CD4-positive, alpha-beta T cell treated with Interleukin-17A for 1 hour (primary cell): ENCODE measurements at regions not wholly inside any gene's neighbourhood (a gene's known extent, or its start where the extent isn't known, plus 50 kb on each side); places are given as distances from the start of the nearest gene placed in this dataset.
"Not testable (repeated sequence)": the region's sequence is repeated elsewhere in the genome, so short reads cannot be mapped to it uniquely, and the experiment has no call there.

Experiments
- DNase-seq: peaks from one replicate; pipeline ENCODE4 v3.0.0-alpha.2; 2020

DNA sequence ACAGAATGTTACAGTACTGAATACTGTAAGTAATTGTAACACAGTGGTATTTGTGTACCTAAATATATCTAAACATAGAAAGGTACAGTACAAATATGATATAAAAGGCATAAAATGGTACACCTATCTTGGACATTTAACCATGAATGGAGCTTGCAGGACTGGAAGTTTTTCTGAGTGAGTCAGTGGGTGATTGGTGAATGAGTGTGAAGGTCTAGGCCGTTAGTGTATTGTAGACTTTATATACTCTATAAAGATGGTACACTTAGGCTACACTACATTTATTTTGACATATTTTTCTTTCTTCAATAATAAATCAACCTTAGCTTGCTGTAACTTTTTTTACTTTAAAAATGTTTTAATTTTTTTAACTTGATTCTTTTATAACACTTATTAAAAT lies 422.5 kb upstream of the FSTL5 start:
- no peak for DNase-seq

DNA sequence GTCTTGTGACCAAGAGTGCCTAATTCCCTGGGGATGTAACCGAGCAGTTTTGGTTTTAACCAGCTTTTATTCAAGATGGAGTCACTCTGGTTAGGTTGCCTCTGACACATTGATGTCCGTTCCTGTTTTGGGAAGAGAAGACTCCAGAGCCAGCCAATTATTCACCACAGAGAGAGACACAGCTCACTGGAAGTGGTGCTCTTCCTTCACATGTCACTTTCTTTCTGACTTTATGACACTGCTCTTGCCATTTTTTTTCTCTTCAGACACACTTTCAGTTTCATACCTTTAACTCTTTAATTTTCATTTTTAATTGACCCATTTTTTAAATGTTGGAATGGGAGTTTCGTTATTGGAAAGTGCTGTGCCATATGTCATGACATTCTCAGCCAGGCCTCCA lies 418.4 kb upstream of the FSTL5 start:
- no peak for DNase-seq

DNA sequence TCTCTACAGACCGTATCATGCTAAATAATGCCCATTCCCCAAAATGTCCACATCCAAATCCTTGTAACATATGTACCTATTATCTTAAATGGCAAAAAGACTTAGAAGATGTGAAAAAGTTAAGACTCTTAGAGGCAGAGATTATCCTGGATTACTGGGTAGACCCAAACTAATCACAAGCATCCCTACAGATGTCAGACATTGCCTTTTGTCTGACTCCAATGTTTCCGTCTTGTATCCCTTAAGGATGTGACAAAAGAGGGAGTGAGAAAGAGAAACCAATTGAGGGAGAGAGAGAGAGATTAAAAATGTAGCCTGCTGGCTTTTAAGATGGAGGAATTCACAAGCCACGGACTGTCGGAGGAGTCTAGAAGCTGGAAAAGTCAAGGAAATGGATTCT lies 401.9 kb upstream of the FSTL5 start:
- DNase-seq: no peak

DNA sequence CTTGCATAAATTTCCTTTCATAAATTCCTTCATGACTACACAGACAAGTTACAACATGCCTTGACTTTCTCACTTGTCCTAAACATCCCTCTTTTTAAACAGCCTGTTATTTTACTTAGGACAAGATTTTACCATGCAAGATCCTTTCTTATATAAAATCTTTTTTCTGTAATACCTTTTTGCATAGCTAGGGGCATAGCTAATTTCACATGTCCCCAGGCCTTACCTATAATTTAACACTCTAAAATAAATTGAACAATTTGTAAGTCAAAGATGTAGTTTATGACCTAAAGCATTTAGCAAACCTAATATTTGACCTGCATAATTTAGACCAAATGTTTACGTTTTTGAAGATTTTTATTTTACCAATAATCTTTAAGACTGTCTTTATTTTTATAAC lies 396.3 kb upstream of the FSTL5 start:
- no peak for DNase-seq

DNA sequence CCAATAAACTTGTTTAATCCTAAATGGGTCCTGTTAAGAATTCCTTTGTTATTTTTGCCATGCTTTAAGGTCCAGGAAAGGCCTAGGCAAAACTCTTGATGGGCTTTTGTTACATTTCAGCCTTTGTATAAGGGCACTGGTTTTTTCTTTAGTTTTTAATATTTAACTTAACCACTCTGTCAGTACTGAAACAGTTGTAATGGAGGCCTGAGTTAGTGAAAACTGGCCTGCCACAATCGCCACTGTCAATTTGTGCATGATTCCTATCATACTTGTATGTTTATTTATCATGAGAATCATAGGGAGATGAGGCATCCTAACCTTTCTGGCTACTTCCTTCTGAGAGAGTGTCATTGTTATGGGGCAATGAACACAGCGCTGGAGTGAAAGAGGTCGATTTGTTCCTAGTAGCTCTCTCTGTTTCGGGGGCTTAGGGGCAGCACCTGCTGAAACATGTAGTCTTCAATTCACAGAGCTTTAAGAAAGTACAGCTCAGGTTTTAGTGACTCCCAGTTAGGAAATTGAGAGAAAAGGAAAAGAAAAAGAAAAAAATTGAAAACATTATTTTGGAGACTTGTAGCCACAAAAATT lies 393.8 kb upstream of the FSTL5 start:
- no peak for DNase-seq

DNA sequence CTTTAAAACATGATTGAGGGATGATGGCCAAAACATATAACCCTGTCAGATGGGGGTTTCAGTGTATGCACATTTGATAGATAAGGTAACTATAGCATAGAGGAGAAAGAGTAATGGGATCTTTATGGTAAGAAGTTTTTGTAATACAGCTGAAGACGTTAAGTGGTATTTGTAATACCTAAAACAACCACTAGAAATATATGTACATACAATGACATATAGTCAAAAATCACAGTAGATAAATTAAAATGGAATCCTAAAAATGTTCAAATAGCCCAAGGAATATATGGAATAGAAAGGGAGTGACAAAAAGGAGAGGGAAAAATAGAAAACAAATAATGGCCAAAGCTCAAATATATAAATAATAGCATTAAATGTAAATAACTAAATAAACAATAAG lies 371.3 kb upstream of the FSTL5 start:
- no peak for DNase-seq

DNA sequence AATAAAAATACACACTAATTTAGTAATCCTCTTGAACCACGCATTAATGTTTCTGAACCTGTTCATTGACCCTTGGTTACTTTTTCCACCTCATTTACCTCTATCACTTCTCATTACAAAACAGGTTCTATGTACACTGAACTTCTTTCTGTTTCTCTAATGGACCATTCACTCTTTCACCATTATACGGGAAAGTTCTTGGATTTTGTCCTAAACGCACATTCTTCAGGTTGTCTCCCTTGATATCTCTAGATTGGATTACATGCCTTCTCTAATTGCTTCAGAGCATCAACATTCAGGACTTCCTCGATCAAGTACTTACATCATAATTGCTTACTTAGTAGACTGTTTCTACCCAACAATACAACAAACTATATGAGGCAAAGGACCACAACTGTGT lies 359.4 kb upstream of the FSTL5 start:
- DNase-seq: no peak

DNA sequence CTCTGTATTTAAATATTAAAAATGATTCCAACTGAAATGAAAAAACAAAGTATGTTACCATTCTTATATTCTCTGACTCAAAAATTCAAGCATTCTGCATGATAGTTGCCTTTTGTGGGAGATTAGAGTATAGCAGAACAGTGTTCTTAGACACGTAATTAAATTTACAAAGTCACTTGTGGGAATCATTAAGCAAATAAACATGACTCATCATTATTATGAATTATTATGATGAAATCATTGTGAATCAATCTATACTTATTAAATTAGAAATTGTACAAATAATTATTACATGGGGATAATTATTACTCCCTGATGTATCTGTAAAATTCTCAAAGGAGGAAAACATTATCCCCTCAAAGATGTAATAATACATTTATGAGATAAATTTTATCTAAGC lies 358.9 kb upstream of the FSTL5 start:
- no peak for DNase-seq

DNA sequence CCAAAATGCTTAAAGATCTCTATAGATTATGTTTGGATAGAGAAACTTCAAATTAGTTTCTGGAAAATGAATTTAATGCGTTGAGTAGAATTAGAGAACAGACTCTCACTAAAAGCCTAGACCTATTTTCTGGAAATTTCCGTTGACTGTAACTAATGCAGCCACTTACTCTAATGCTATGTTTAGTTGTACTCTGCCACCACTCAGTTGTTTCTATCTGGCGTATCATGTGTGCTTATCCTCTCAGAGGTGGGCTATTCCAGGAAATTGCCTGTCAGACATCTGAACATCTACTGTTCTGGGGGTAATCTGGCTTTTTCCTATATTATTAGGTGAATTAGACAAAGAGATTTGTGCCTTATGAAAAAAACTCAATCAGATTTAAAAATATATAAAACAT lies 347.1 kb upstream of the FSTL5 start:
- no peak for DNase-seq

DNA sequence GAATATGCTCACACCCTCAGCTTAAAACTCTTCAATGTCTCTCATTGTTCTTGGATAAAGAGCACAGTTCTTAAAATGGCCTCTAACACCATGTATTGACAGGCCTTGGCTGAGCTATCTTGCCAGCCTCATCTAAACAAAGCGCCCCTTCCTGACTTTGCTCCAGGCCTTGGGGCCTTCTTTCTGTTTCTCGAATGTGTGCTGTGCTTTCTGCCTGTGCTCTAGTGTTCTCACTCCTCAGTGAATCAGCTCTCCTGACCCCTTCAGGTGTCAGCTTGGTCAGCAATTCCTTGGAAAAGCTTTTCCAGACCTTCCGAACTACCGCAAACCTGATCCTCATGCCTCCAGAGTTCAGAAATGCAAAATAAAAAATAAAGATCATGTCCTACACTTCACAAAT lies 346.3 kb upstream of the FSTL5 start:
- no peak for DNase-seq

DNA sequence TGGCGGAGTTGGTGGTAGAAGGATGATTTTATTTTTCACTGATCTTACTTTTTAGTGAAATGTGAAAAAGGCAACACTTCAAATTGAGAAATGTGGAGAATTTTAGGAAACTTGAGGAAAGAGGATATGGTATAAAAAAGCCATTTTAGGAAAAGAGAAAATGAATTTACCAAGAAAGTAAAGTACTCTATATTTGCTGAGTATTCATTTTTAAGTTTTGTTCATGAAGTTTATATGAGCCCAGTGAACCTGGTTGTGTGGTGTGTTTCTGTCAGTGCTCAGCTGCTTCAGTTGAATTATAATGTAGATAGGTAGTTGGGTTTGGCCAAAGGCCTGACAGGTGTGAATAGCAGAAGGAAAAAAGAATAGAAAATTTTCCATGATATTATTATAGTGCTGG lies 345.5 kb upstream of the FSTL5 start:
- DNase-seq: no peak

DNA sequence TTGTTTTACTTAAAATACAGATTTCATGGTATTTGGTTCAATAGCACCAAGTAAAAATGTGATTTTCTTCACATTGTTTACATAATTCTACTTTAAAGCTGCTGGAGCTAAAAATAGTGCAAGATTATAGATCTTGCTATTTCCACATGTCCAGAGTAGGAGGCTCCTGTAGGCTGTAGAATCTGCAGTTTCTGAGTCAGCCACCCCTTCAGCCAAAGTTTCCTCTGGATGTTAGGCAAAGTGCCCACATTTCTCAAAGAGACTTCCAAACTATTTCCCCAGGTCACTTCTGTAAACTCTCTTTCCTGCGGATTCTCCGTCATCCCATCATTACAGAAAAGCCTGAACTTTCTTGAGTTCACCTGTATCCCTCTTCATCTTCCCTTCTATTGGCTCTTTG lies 342.5 kb upstream of the FSTL5 start:
- no peak for DNase-seq

DNA sequence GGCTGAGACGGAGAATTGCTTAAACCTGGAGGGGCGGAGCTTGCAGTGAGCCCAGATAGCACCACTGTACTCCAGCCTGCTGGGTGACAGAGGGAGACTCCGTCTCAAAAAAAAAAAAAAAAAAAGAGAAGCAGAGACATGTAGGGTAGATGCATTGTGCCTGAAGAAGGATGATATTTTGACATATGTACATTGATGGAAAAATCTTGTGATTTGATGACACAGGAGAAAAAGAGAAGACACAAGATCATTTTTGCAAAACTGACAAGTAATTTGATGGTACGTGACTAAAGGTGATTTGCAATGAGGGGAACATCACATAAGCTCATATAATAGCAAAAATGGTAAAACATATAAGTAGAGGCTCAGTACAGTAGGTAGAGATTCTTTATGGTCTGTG lies 340.1 kb upstream of the FSTL5 start:
- DNase-seq: no peak

DNA sequence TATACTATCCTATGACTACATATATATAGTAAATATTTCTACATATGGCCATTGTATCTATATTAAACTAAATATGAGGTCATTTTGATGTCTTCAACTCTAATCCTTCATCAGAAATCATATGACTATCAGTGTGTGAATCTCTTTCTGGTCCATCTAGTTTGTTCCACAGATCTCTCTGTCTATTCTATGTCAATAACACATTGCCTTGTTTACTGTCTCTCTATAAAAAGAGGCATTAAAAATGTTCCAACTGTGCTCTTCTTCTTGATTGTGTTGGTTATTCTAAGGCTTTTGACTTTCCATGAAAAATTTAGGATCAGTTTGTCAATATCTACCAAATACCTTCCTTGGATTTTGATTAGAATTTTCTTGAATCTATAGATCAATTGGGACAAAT lies 338.3 kb upstream of the FSTL5 start:
- DNase-seq: no peak

DNA sequence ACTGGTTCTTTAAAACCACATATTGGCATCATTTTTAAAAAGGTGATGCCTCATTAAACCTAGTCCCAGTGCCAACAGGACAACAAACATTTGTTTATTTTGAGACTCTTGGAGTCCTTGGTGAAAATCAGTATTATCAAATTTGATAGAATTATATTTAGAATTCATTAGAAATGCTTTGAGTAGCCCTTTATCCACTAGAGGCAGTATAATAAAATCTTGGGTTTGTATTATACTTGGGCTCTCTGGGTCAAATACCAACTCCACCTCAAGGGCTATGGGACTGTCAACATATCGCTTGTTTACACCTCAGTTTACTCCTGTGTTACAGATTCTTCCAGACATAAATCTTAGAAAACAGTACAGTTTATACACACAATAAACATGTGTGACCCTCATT lies 335.7 kb upstream of the FSTL5 start:
- no peak for DNase-seq

DNA sequence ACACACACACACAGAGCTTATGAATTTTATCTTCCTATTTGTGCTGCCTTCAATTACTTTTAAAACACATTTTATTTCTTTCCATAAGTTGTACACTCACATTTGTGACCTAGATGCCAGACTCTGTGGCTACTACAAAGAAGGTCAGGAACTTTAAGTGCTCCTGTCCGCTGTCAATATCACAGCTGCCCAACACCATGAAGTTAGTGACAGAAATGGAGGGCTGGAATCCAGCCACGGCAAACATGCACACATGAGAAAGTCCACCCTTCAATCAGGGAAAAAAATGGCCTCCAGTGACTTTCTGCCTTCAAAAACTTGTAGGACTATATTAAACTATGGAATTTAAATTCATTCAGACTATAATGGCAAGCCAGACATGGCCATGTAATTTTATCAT lies 334.4 kb upstream of the FSTL5 start:
- no peak for DNase-seq

DNA sequence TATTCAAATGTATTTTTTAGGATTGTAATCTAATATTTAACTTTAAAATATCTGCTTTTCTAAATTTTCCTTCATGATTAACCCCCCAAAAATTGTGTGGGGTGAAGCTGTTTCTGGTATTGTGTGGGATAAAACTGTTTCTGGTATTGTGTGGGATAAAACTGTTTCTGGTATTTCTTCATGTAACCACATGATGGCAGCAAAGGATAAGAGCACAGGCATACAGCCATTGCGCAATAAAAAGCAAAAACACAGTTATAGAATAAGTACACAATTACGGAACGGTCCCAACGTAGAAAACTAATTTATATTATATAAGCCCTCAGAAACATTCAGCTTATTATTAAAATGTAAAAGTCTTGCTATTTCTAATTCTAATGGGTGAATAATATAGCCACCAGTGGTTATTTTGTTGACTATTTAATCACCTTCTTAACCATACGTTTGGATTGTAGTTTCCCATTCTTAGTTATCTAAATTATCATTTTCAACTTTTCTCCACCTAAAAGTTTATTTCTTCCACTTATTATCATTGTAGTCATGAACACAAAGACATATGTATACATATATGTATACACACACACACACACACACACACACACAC lies 333.9 kb upstream of the FSTL5 start:
- peak; percentile 32 for DNase-seq

DNA sequence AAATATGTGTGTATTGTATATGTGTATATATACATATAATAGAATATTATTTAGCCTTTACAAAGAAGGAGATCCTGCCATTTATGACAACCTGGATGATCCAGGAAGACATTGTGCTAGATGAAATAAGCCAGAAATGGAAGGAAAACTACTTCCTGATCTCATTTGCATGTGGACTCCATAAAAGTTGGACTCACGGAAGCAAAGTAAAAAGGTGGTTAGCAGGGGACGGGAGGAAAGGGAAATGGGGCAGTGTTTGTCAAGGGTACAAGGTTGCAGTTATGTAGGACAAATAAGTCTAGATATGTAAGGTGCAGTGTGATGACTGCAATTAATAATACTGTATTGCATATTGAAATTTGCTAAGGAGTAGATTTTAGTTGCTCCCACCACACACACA lies 331.1 kb upstream of the FSTL5 start:
- DNase-seq: no peak

DNA sequence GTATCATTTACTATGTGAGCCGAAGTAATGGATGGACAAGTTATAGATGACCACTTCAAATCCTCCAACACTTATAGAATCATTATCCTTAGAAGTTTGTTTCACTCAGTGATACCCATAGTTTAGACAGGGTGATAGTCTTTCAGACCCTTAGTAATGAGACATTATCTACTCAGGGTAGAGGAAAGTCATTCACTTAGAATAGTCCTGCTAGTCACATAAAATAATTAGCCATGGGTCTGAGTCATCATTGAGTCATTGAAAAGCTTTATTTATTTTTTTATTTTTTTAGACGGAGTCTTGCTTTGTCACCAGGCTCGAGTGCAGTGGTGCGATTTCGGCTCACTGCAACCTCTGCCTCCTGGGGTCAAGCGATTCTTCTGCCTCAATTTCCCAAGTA lies 321.7 kb upstream of the FSTL5 start:
- DNase-seq: no peak

DNA sequence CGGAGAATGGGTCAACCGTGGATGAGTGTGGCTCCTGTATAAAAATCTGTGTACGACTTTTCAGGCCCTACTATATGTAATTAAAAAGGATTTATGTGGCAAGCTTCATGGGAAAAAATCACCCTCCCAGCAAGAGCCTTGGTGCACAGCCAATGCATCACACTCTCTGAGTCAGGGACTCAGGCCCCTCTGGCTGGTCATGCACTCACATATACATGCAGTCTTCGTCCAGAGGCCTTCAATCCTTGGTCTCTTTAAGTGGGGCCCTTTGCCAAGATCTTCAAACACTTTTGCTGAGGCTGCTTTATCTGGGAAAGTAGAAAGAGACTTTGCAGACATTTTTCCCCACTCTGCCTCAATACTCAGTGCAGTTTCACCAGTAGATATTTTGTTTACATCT lies 311.4 kb upstream of the FSTL5 start:
- no peak for DNase-seq

DNA sequence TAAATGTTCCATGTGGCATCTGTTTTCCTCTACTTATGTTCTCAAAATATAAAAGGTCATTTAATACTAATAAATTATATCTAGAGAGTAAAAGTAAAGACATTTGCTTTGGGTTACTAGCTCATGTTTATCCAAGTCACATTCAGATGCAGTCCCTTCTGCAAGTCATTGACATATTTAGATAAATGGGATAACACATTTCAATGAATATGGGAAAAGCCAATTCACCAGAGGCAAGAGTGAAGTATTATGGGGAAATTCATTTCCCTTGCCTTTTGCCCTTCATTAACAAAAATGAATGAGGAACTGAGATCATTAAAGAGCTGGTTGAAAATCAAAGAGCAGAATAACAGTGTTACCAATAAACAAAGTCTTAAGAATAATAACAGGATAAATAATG lies 306.2 kb upstream of the FSTL5 start:
- no peak for DNase-seq

DNA sequence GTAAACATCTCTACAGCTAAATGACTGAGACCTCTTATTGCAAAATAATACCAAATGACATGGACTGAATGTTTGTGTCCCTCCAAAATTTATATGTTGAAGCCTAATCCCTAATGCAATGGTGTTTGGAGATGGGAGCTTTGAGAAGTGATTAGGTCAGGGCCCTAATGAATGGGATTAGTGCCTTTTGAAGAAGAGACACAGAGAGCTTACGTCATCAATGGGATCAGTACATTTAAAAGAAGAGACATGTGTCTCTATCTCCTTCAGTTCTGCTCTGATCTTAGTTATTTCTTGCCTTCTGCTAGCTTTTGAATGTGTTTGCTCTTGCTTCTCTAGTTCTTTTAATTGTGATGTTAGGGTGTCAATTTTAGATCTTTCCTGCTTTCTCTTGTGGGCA lies 301.6 kb upstream of the FSTL5 start:
- not testable (repeated sequence) for DNase-seq

DNA sequence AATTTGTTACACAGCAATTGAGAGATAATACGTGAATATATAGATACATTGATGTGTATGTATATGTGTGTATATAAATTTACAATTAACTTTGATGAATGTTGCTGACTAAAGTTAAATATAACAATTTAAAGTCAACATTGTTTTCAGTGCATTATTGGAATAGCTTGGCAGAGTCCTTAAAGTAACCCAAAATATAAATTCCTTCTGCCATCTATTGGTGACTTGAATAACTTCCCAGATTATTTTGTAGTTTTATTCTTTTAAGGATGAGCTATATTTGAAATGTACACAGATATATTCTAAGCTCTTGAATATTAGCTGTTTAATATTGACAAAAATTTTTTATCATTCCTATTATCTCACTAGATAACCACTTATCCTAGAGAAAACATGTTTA lies 298.2 kb upstream of the FSTL5 start:
- DNase-seq: no peak

DNA sequence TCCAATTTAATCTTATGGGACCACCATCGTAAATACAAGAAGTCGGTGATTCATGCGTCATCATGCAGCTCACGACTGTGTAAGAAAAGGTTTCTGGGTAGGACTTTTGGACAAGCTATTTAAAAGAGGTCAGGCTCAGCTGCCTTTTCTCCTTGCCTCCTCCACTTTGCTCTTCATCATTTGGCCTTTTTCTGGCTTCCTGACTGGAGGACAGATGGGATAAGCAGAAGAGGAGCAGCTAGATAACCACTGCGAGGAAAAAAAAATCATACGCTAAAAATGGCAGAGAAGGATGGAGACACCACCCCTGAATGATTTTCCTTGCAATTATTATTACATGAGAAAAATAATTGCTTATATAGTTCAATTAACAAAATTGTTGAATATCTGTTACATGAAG lies 294.3 kb upstream of the FSTL5 start:
- no peak for DNase-seq

DNA sequence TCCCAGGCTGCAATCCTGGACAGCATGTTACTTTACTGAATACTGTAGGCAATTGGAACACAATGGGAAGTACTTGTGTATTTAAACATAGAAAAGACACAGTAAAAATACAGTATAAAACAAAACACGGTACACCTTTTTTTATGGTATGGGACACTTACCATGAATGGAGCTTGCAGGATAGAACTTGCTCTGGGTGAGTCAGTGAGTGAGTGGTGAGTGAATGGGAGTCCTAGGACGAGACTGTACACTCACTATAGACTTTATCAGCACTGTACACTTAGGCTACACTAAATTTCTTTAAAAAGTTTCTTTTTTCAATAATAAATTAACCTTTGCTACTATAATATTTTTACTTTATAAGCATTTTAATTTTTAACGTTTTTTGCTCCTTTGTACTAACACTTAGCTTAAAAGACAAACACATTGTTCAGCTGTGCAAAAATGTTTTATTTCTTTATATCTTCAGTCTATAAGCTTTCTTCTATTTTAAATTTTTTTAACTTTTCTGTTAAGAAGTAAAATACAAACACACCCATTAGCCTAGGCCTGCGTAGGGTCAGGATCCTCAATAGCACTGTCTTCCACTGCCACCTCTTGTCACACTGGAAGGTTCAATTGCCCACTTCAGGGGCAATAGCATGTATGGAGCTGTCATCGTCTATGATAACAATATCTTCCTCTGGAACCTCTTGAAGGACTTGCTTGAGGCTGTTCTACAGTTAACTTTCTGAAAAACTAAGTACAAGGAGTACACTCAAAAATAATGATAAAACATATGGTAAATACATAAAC lies 293.5 kb upstream of the FSTL5 start:
- no peak for DNase-seq
